Pancreas (tissue), 10 donors: ENCODE measurements at regions not wholly inside any gene's neighbourhood (a gene's known extent, or its start where the extent isn't known, plus 50 kb on each side); places are given as distances from the start of the nearest gene placed in this dataset.

Experiments used
- ATAC-seq, 4 donors: fragments of 200-7000 bp; cut with Tn5 transposase; one replicate each; pipeline versions ENCODE4 v1.8.0 to v1.9.1; 2020; ENCODE audit warnings: mild to moderate bottlenecking in 4 of 4, moderate library complexity in 4 of 4
- DNase-seq, 6 donors: peaks; one replicate each; pipeline ENCODE4 v3.0.0-alpha.2; 2020
- FAIRE-seq: peaks from 2 replicates; lab custom pipeline; 2012; peaks lifted over from hg19 to GRCh38; lab: Jason Lieb, UNC
- H3K27ac ChIP-seq, 4 donors: fragments of 200-600 bp; sonication (generic); 1 replicate in 3 of 4; 2 replicates in 1 of 4; pipeline versions ENCODE4 v1.5.0 to v1.8.0; 2020
- H3K27me3 ChIP-seq, 4 donors: fragments of 200-600 bp; one replicate each; pipeline ENCODE4 v1.8.0; 2021
- H3K36me3 ChIP-seq, 3 donors: fragments of 200-600 bp; sonication (generic) in 1 of 3; one replicate each; pipeline versions ENCODE4 v1.5.0 to v1.8.0; 2020 to 2021
- H3K4me1 ChIP-seq, 3 donors: fragments of 200-600 bp; one replicate each; pipeline ENCODE4 v1.8.0; 2021
- H3K4me3 ChIP-seq, 4 donors: fragments of 200-600 bp; sonication (generic) in 2 of 4; one replicate each; pipeline versions ENCODE4 v1.5.0 to v1.8.0; 2020 to 2021
- H3K9me3 ChIP-seq, 4 donors: fragments of 200-600 bp; one replicate each; pipeline ENCODE4 v1.8.0; 2021
- WGBS, 2 donors: extraction: QIAGEN DNeasy Blood & Tissue Kit; methylation state at CpG; one replicate each; pipeline ENCODE4 v1.1.7; 2013; 5-methylcytosine and 5-hydroxymethylcytosine counted together
- intact Hi-C, 3 donors: fragments of 100-400 bp; cut with DNase I; formaldehyde crosslinking; loops; one replicate each; pipeline versions ENCODE4 v1.11.1 to v1.14.2; 2022
- TF ChIP-seq, protein P1 (sequence below), 4 donors: fragments of 200-600 bp; sonication (generic) in 3 of 4; IDR thresholded peaks; one replicate each; pipeline versions ENCODE4 v1.5.0 to v1.8.0; 2021; ENCODE audit warnings: antibody characterized with exemption in 4 of 4
- donor health status: healthy with polysubstance abuse.
- donor health status: DM: no; HTN: no; CAD: no; lungs with moderate emphysema.
- donor health status: DM: no; HTN: no; CAD: no.
- donor health status: control.
- donor health status: control.
- donor health status: Bipolar disorder and iron deficiency.
- donor health status: DM: yes; HTN: yes; CAD: no.
- donor health status: DM: no; HTN: no; CAD: no.
- donor health status: DM: no; HTN: no; CAD: no.
- donor health status: DM: yes; HTN: yes; CAD: no.

DNA sequence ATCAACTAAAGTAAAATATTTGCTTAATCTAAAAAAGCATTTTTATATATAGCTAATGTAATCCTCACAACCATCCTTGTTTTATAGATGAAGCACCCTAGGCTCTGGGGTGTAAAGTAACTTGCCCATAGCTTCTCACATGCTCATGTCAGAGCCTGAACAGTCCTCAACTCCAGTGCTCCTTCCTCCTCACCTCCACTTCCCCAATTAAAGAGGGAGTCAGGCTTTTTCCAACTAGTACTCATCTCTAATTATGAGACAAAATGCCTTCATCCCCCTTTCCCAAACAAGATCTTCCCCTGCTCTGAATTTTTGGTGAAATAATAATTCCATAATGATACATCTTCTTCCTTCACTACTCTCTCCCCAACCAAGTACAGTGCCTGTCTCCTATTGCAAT is 290.8 kb upstream of the PRDM1 start:
- intact Hi-C loops, result no loop called here
- DNase-seq, result no peak
- TF ChIP-seq, protein P1, sequence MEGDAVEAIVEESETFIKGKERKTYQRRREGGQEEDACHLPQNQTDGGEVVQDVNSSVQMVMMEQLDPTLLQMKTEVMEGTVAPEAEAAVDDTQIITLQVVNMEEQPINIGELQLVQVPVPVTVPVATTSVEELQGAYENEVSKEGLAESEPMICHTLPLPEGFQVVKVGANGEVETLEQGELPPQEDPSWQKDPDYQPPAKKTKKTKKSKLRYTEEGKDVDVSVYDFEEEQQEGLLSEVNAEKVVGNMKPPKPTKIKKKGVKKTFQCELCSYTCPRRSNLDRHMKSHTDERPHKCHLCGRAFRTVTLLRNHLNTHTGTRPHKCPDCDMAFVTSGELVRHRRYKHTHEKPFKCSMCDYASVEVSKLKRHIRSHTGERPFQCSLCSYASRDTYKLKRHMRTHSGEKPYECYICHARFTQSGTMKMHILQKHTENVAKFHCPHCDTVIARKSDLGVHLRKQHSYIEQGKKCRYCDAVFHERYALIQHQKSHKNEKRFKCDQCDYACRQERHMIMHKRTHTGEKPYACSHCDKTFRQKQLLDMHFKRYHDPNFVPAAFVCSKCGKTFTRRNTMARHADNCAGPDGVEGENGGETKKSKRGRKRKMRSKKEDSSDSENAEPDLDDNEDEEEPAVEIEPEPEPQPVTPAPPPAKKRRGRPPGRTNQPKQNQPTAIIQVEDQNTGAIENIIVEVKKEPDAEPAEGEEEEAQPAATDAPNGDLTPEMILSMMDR (IDR thresholded peaks at IDR 0.05), result no peak
- Histone ChIP-seq H3K27ac (no peak overlapping the region), H3K4me3 (no peak overlapping the region), H3K4me1 (peaks cover 0 to 7% (median 5%) of the 10 kb centered on the region in 3 donors), H3K36me3 (no peaks in the 10 kb centered on the region), H3K27me3 (no peaks in the 10 kb centered on the region), H3K9me3 (no peaks in the 10 kb centered on the region)
- no peak for FAIRE-seq
- ATAC-seq, result no peak

DNA sequence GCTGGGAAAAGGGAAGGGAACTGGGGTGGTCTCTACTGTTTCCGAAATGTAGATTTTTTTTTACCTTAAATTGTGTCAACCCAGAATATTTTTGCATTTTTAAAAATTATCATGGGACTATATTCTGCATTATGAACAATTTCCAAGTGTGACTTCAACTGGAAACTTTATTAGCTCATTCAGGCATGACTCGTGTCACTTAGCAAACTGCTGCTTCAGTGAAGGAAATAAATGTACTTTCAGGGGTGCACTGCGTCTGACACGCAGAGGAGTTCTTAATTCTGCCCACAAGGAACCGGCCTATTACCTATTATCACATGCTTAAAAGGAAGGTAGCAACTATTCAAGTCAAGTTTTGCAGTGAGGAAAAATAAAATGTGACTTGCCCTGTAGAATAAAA is 291.3 kb upstream of the PRDM1 start:
- no peaks in the 10 kb centered on the region for H3K36me3 ChIP-seq
- no peak overlapping the region for H3K27ac ChIP-seq
- FAIRE-seq, result no peak
- DNase-seq, result no peak
- no peaks in the 10 kb centered on the region for H3K9me3 ChIP-seq
- TF ChIP-seq, protein P1 (IDR thresholded peaks at IDR 0.05), result no peak
- no peak for ATAC-seq
- H3K4me3 ChIP-seq, result no peak overlapping the region
- H3K4me1 ChIP-seq, result peaks cover 0 to 7% (median 5%) of the 10 kb centered on the region in 3 donors
- no peaks in the 10 kb centered on the region for H3K27me3 ChIP-seq
- WGBS, 2 donors, result 85 to 94% methylated on average over 5 of the region's 5 CpGs
- intact Hi-C loops, result no loop called here

DNA sequence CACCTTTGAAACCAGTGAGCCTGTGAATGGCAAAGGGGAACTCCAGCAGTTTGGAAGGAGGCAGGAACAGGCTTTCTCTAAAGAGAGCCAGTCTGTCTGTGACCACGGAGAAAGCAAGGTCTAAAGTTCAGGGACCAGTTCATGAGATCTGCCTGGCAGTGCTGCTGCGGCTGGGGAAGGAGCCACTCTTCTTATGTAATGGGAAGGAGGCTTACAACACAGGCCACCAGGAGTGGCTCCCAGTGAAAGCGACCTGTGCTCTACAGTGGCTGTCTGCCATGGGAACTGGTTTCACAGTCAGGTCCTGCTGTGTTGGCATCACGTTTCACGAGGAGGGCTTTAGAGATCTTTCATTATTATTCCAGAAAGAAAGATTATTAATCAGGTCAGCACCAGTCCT is 291.9 kb upstream of the PRDM1 start:
- Histone ChIP-seq H3K9me3 (no peaks in the 10 kb centered on the region), H3K4me3 (no peak overlapping the region), H3K4me1 (peaks cover 0 to 7% (median 5%) of the 10 kb centered on the region in 3 donors), H3K27me3 (no peaks in the 10 kb centered on the region), H3K27ac (no peak overlapping the region), H3K36me3 (no peaks in the 10 kb centered on the region)
- FAIRE-seq, result no peak
- peak; percentile 36 to 70 (median 60) for DNase-seq
- 11 to 13% methylated on average over 5 of the region's 5 CpGs for WGBS, 2 donors
- TF ChIP-seq, protein P1 (IDR thresholded peaks at IDR 0.05), result no peak
- intact Hi-C loops, result no loop called here
- ATAC-seq, result peak; percentile 84 to 93 (median 90)

DNA sequence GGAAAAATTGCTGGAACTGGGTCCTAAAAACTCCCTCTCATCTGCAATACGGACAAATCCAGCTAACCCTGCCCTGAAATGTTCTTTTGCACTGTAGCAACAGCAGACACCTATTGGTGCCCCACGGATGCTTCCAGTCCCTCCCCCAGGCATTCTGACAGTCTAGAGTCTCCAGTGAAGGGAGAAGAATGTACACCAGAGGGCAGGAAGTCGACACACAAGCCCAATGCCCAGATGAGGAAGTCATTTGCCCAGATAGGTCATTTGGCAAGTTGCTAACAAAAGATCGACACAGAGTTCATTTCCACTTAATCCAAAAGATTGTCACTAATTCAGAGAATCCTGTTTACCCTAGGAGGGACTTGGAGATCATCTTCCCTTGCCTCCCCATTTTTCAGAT is 293.0 kb upstream of the PRDM1 start:
- intact Hi-C loops, result no loop called here
- Histone ChIP-seq H3K4me3 (no peak overlapping the region), H3K36me3 (no peaks in the 10 kb centered on the region), H3K27me3 (no peaks in the 10 kb centered on the region), H3K9me3 (no peaks in the 10 kb centered on the region), H3K4me1 (peaks cover 0 to 7% (median 5%) of the 10 kb centered on the region in 3 donors), H3K27ac (no peak overlapping the region)
- TF ChIP-seq, protein P1 (IDR thresholded peaks at IDR 0.05), result no peak
- DNase-seq (no peak), FAIRE-seq (no peak), ATAC-seq (peak in 3 of 4 donors; percentile 40 to 62 (median 56))
- 74% methylated on average over 4 of the region's 4 CpGs for WGBS, 2 donors

DNA sequence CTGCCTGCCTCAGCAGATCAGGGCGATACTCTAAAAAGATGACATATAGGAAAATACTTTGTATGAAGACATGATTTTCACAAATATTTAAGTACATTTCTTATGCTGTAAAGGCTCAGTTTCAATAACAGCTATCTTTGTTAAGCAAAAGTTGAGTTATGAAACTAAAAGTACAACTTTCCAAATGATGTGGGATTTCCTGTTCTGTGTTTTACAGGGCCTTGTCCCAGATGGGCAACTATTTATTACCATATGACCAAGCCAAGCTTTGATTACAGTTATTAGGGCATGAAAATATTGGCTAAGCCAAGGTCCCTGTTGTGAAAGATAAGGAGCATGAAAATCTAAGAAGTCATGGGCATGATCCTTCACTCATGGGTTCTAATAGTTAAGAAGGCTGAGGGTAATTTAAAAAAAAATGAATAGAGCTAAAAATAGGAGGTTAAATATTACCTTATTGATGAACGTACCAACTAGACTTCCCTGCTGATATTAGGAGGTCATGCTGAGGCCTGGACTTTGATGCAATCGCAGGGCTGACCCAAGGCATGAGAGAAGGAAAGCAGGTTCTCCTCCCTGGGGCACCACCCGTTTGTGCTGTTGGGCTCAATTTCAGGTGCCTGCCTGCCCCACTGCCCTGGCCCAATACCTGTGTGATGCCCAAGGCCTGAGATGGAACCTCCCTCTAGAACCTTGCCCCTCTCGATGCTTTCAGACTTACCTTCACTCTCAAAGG is 294.4 kb upstream of the PRDM1 start:
- Histone ChIP-seq H3K9me3 (no peaks in the 10 kb centered on the region), H3K4me1 (peaks cover 0 to 7% (median 5%) of the 10 kb centered on the region in 3 donors), H3K4me3 (no peak overlapping the region), H3K27ac (no peak overlapping the region), H3K36me3 (no peaks in the 10 kb centered on the region), H3K27me3 (no peaks in the 10 kb centered on the region)
- DNase-seq (no peak), FAIRE-seq (no peak), ATAC-seq (no peak)
- TF ChIP-seq, protein P1 (IDR thresholded peaks at IDR 0.05), result no peak
- 32 to 33% methylated on average over 5 of the region's 5 CpGs for WGBS, 2 donors
- intact Hi-C loops, result no loop called here
